ENCODE measurements at regions not wholly inside any gene's neighbourhood (a gene's known extent, or its start where the extent isn't known, plus 50 kb on each side); places are given as distances from the start of the nearest gene placed in this dataset.

DNA sequence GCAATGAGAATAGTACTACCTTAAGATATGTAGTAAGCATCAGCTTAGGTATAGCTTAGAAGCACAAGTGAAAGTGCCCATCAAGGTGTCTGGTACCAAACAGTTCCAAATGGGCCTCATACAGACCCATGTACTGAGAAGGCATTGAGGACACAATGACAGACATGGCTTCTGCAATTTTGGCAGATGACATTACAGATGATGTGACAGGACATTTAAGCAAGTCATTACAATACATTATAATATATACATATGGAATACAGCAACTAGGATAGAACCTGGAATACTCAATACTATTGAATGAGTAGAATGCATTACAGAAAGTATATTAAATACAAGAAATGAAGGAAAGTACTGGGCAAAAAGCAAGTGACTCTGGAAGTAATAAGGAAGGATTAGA, 256.4 kb downstream of the GXYLT1 start:
- TF ChIP-seq, protein P1, sequence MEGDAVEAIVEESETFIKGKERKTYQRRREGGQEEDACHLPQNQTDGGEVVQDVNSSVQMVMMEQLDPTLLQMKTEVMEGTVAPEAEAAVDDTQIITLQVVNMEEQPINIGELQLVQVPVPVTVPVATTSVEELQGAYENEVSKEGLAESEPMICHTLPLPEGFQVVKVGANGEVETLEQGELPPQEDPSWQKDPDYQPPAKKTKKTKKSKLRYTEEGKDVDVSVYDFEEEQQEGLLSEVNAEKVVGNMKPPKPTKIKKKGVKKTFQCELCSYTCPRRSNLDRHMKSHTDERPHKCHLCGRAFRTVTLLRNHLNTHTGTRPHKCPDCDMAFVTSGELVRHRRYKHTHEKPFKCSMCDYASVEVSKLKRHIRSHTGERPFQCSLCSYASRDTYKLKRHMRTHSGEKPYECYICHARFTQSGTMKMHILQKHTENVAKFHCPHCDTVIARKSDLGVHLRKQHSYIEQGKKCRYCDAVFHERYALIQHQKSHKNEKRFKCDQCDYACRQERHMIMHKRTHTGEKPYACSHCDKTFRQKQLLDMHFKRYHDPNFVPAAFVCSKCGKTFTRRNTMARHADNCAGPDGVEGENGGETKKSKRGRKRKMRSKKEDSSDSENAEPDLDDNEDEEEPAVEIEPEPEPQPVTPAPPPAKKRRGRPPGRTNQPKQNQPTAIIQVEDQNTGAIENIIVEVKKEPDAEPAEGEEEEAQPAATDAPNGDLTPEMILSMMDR (IDR thresholded peaks at IDR 0.05; ENCODE audit: low read depth, low read length, poor library complexity, severe bottlenecking) = no peak
- TF ChIP-seq EZH2phosphoT487 (IDR thresholded peaks at IDR 0.05; ENCODE audit: borderline replicate concordance, low read length) = no peak

Measured in DOHH2 (cell line).